CD4-positive, alpha-beta memory T cell (primary cell): ENCODE measurements at regions not wholly inside any gene's neighbourhood (a gene's known extent, or its start where the extent isn't known, plus 50 kb on each side); places are given as distances from the start of the nearest gene placed in this dataset.
A peak's percentile ranks its signal among the peaks of the same experiment; 100 is the strongest.

Experiments used
- CTCF ChIA-PET: fragments of 350-600 bp; sonication (Branson Sonifier 250); formaldehyde crosslinking; loops from one replicate; lab custom pipeline; 2021; ENCODE audit warnings: inconsistent platforms; ENCODE audit not compliant: partially characterized antibody; lab: Charles Lee
- POLR2A ChIA-PET: fragments of 350-600 bp; sonication (Branson Sonifier 250); formaldehyde crosslinking; loops from one replicate; lab custom pipeline; 2021; ENCODE audit not compliant: partially characterized antibody; lab: Charles Lee
- DNase-seq, 5 donors: peaks; one replicate each; pipeline versions ENCODE4 v3.0.0 to v3.0.0-alpha.2; 2020 to 2022; ENCODE audit warnings: mixed read lengths in 1 of 5
- H3K27ac ChIP-seq: one replicate; pipeline ENCODE4 v1.7.0; 2013; ENCODE audit warnings: low read depth, low read length
- H3K27me3 ChIP-seq: 2 replicates; pipeline ENCODE4 v1.7.0; 2013; ENCODE audit warnings: mild to moderate bottlenecking, low read length, moderate library complexity; ENCODE audit not compliant: insufficient read depth
- H3K36me3 ChIP-seq: 2 replicates; pipeline ENCODE4 v1.7.0; 2013; ENCODE audit warnings: mild to moderate bottlenecking, low read length, moderate library complexity; ENCODE audit not compliant: insufficient read depth
- H3K4me1 ChIP-seq: 2 replicates; pipeline ENCODE4 v1.7.0; 2013; ENCODE audit warnings: mild to moderate bottlenecking, low read length, moderate library complexity; ENCODE audit not compliant: insufficient read depth
- H3K4me3 ChIP-seq, 2 donors: one replicate each; pipeline ENCODE4 v1.7.0; 2013; ENCODE audit warnings: low read length in 2 of 2, mild to moderate bottlenecking in 1 of 2
- H3K9me3 ChIP-seq, 2 donors: one replicate each; pipeline ENCODE4 v1.7.0; 2013; ENCODE audit warnings: low read length in 2 of 2, control low read depth in 1 of 2; ENCODE audit not compliant: control insufficient read depth in 1 of 2
- H3K27ac Mint-ChIP-seq, 7 donors: one replicate each; pipeline ENCODE4 v1.8.0; 2020 to 2021; ENCODE audit warnings: mixed read lengths in 7 of 7, mild to moderate bottlenecking in 6 of 7, inconsistent platforms in 3 of 7, moderate library complexity in 3 of 7
- H3K27me3 Mint-ChIP-seq, 2 donors: one replicate each; pipeline ENCODE4 v1.8.0; 2020 to 2021; ENCODE audit warnings: mixed read lengths in 2 of 2
- H3K36me3 Mint-ChIP-seq, 2 donors: one replicate each; pipeline ENCODE4 v1.8.0; 2020 to 2021; ENCODE audit warnings: mixed read lengths in 2 of 2, inconsistent platforms in 1 of 2, mild to moderate bottlenecking in 1 of 2
- H3K4me1 Mint-ChIP-seq, 4 donors: one replicate each; pipeline ENCODE4 v1.8.0; 2020 to 2021; ENCODE audit warnings: mixed read lengths in 4 of 4, mild to moderate bottlenecking in 1 of 4
- H3K4me3 Mint-ChIP-seq, 8 donors: one replicate each; pipeline ENCODE4 v1.8.0; 2020 to 2021; ENCODE audit warnings: mixed read lengths in 8 of 8, mild to moderate bottlenecking in 7 of 8, moderate library complexity in 6 of 8, inconsistent platforms in 3 of 8
- H3K9me3 Mint-ChIP-seq, 8 donors: one replicate each; pipeline ENCODE4 v1.8.0; 2020 to 2021; ENCODE audit warnings: mixed read lengths in 8 of 8, mild to moderate bottlenecking in 5 of 8, inconsistent platforms in 3 of 8, moderate library complexity in 1 of 8
- intact Hi-C: fragments of 100-400 bp; cut with micrococcal nuclease; formaldehyde crosslinking; loops from one replicate; pipeline ENCODE4 v1.15.1; 2023

GRCh38 chr6:154920495-154921200, 74.5 kb upstream of the TIAM2 start:
- peaks cover 3% of the 10 kb centered on the region for H3K4me1 ChIP-seq
- intact Hi-C loops, result no loop called here
- Mint-ChIP-seq H3K9me3 (no peaks in the 10 kb centered on the region), H3K4me3 (no peak overlapping the region), H3K27ac (no peak overlapping the region), H3K27me3 (no peaks in the 10 kb centered on the region), H3K4me1 (peaks cover 4 to 20% (median 7%) of the 10 kb centered on the region in 4 donors), H3K36me3 (no peaks in the 10 kb centered on the region)
- H3K36me3 ChIP-seq, result no peaks in the 10 kb centered on the region
- no peaks in the 10 kb centered on the region for H3K9me3 ChIP-seq
- POLR2A ChIA-PET, result no interaction called here
- no peak overlapping the region for H3K27ac ChIP-seq
- DNase-seq, result no peak
- CTCF ChIA-PET, result interaction anchor here (2.3 kb wide), 1 partner anchor 8 kb away, joined by 12 read pairs; no protein-coding TSS in a partner anchor
- no peaks in the 10 kb centered on the region for H3K27me3 ChIP-seq
- H3K4me3 ChIP-seq, result no peak overlapping the region

DNA sequence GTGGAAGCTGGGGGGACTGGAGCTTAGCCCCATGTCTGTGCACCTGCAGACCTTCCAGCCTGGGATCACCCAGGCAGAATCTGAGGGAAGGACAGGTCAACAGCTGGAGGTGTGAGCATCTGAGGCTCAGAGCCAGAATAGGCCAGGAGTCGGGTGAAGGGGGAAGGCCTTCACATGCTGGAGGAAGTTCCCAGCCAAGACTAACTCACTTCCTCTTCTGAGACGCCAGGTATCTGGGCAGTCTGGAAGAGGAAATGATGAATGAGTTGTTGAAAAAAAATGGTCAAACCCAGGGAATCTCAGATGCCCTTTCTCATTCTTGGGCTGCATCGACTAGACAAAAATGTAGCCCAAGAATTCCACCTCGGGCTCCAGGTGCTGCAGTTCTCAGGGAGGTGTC, 73.6 kb upstream of the TIAM2 start:
- peaks cover 4 to 20% (median 7%) of the 10 kb centered on the region in 4 donors for H3K4me1 Mint-ChIP-seq
- DNase-seq, result no peak
- no peaks in the 10 kb centered on the region for H3K9me3 Mint-ChIP-seq
- no peaks in the 10 kb centered on the region for H3K36me3 Mint-ChIP-seq
- ChIA-PET CTCF (no interaction called here), POLR2A (no interaction called here)
- Histone ChIP-seq H3K4me1 (peaks cover 3% of the 10 kb centered on the region), H3K27ac (no peak overlapping the region), H3K36me3 (no peaks in the 10 kb centered on the region), H3K27me3 (no peaks in the 10 kb centered on the region), H3K9me3 (no peaks in the 10 kb centered on the region), H3K4me3 (no peak overlapping the region)
- H3K4me3 Mint-ChIP-seq, result no peak overlapping the region
- no peak overlapping the region for H3K27ac Mint-ChIP-seq
- intact Hi-C loops, result no loop called here
- no peaks in the 10 kb centered on the region for H3K27me3 Mint-ChIP-seq

- DNase-seq, result no peak
- CTCF ChIA-PET, result interaction anchor here (0.7 to 9.2 kb wide), 6 partner anchors 28 to 325 kb away, joined by 4 to 120 read pairs (median 5); no protein-coding TSS in a partner anchor
- Histone ChIP-seq H3K4me1 (peaks cover 3% of the 10 kb centered on the region), H3K4me3 (no peak overlapping the region), H3K27me3 (no peaks in the 10 kb centered on the region), H3K9me3 (no peaks in the 10 kb centered on the region), H3K27ac (no peak overlapping the region), H3K36me3 (no peaks in the 10 kb centered on the region)
- POLR2A ChIA-PET, result no interaction called here
- Mint-ChIP-seq H3K36me3 (no peaks in the 10 kb centered on the region), H3K4me1 (peaks cover 4 to 20% (median 7%) of the 10 kb centered on the region in 4 donors), H3K9me3 (no peaks in the 10 kb centered on the region), H3K27ac (no peak overlapping the region), H3K27me3 (no peaks in the 10 kb centered on the region), H3K4me3 (no peak overlapping the region)
- intact Hi-C loops, result no loop called here
Measured at GRCh38 chr6:154923199-154923869, 71.8 kb upstream of the TIAM2 start.

GRCh38 chr6:154925130-154925529, 70.0 kb upstream of the TIAM2 start:
- DNase-seq, result no peak
- Histone ChIP-seq H3K36me3 (no peaks in the 10 kb centered on the region), H3K4me3 (no peak overlapping the region), H3K27ac (no peak overlapping the region), H3K4me1 (peaks cover 3% of the 10 kb centered on the region), H3K27me3 (no peaks in the 10 kb centered on the region), H3K9me3 (no peaks in the 10 kb centered on the region)
- H3K4me3 Mint-ChIP-seq, result no peak overlapping the region
- peaks cover 4 to 20% (median 8%) of the 10 kb centered on the region in 4 donors for H3K4me1 Mint-ChIP-seq
- no peaks in the 10 kb centered on the region for H3K27me3 Mint-ChIP-seq
- no peaks in the 10 kb centered on the region for H3K36me3 Mint-ChIP-seq
- intact Hi-C loops, result no loop called here
- no peak overlapping the region for H3K27ac Mint-ChIP-seq
- POLR2A ChIA-PET, result no interaction called here
- H3K9me3 Mint-ChIP-seq, result no peaks in the 10 kb centered on the region
- CTCF ChIA-PET, result interaction anchor here (1.0 to 9.2 kb wide), 6 partner anchors 9 to 391 kb away, joined by 3 to 120 read pairs (median 5); no protein-coding TSS in a partner anchor

GRCh38 chr6:154926366-154926765, 68.7 kb upstream of the TIAM2 start:
- Histone ChIP-seq H3K4me1 (peaks cover 3% of the 10 kb centered on the region), H3K9me3 (no peaks in the 10 kb centered on the region), H3K4me3 (no peak overlapping the region), H3K36me3 (no peaks in the 10 kb centered on the region), H3K27me3 (no peaks in the 10 kb centered on the region), H3K27ac (no peak overlapping the region)
- Mint-ChIP-seq H3K9me3 (no peaks in the 10 kb centered on the region), H3K36me3 (peaks cover 0 to 1% of the 10 kb centered on the region in 2 donors), H3K27ac (no peak overlapping the region), H3K4me3 (no peak overlapping the region), H3K4me1 (peaks cover 4 to 18% (median 8%) of the 10 kb centered on the region in 4 donors), H3K27me3 (no peaks in the 10 kb centered on the region)
- ChIA-PET CTCF (interaction anchor here (0.6 to 9.2 kb wide), 5 partner anchors 10 to 251 kb away, joined by 3 to 120 read pairs (median 25); no protein-coding TSS in a partner anchor), POLR2A (no interaction called here)
- intact Hi-C loops, result no loop called here
- no peak for DNase-seq

GRCh38 chr6:154928325-154928922, 66.7 kb upstream of the TIAM2 start:
- H3K27me3 ChIP-seq, result no peaks in the 10 kb centered on the region
- peak overlapping the region in 1 of 7 donors; percentile 65 for H3K27ac Mint-ChIP-seq
- H3K9me3 Mint-ChIP-seq, result no peaks in the 10 kb centered on the region
- DNase-seq, result peak; percentile 48 to 56 (median 54)
- no peak overlapping the region for H3K4me3 ChIP-seq
- no peaks in the 10 kb centered on the region for H3K36me3 ChIP-seq
- CTCF ChIA-PET, result interaction anchor here (0.7 to 9.2 kb wide), 22 partner anchors 9 to 387 kb away, joined by 3 to 120 read pairs (median 6); no protein-coding TSS in a partner anchor
- H3K36me3 Mint-ChIP-seq, result peaks cover 1 to 3% of the 10 kb centered on the region in 2 donors
- intact Hi-C loops, result loop anchor here (1.0 kb wide), 3 partner anchors 246 to 387 kb away; no protein-coding TSS in a partner anchor
- no peak overlapping the region for H3K27ac ChIP-seq
- POLR2A ChIA-PET, result no interaction called here
- H3K4me1 ChIP-seq, result peaks cover 3% of the 10 kb centered on the region
- no peak overlapping the region for H3K4me3 Mint-ChIP-seq
- no peaks in the 10 kb centered on the region for H3K9me3 ChIP-seq
- peaks cover 0 to 6% (median 3%) of the 10 kb centered on the region in 4 donors for H3K4me1 Mint-ChIP-seq
- H3K27me3 Mint-ChIP-seq, result no peaks in the 10 kb centered on the region

DNA sequence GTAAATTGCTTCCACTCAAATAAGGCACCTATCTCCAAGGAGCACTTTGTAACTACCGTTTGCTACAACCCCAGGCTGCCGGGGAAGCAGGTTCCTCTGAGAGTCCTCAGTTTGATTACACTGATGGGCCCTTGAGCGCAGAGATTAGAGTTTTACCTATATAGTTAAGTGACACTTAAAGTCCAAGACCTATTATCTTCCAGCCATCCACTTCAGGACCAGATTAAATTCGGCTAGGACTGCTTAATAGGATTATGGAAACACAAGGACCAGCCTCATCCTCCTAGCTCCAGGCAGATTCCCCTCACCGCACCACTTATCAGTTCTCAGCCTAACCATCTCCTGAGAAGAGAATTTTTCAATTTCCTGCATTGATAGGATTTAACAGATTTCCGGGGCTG, 64.7 kb upstream of the TIAM2 start:
- Histone ChIP-seq H3K36me3 (no peaks in the 10 kb centered on the region), H3K27me3 (no peaks in the 10 kb centered on the region), H3K4me1 (no peaks in the 10 kb centered on the region), H3K27ac (no peak overlapping the region), H3K9me3 (no peaks in the 10 kb centered on the region), H3K4me3 (no peak overlapping the region)
- ChIA-PET CTCF (interaction anchor here (9.2 kb wide), 1 partner anchor 242 kb away, joined by 120 read pairs; no protein-coding TSS in a partner anchor), POLR2A (no interaction called here)
- DNase-seq, result no peak
- Mint-ChIP-seq H3K4me3 (no peak overlapping the region), H3K27ac (no peak overlapping the region), H3K9me3 (no peaks in the 10 kb centered on the region), H3K27me3 (no peaks in the 10 kb centered on the region), H3K4me1 (peaks cover 0 to 1% (median under 1%) of the 10 kb centered on the region in 4 donors), H3K36me3 (peaks cover 1 to 3% of the 10 kb centered on the region in 2 donors)
- intact Hi-C loops, result no loop called here
